Hypothalamus (tissue), 51 donors: ENCODE measurements at regions not wholly inside any gene's neighbourhood (a gene's known extent, or its start where the extent isn't known, plus 50 kb on each side); places are given as distances from the start of the nearest gene placed in this dataset.

Experiments used
- DNase-seq, 51 donors: peaks; one replicate each; lab custom pipeline; 2025; lab: John Stamatoyannopoulos, UW

GRCh38 chr2:118177318-118177717 lies 89.0 kb downstream of the INSIG2 start:
- DNase-seq: no peak

- no peak for DNase-seq
Measured at GRCh38 chr2:118176601-118177000, 88.3 kb downstream of the INSIG2 start.

- no peak for DNase-seq
Measured at GRCh38 chr2:118171546-118171945, 83.3 kb downstream of the INSIG2 start.

- no peak for DNase-seq
Measured at GRCh38 chr2:118169359-118170005, 81.2 kb downstream of the INSIG2 start.

- DNase-seq: no peak
Measured at GRCh38 chr2:118168615-118169014, 80.3 kb downstream of the INSIG2 start.

GRCh38 chr2:118167026-118167425 lies 78.8 kb downstream of the INSIG2 start:
- no peak for DNase-seq

- no peak for DNase-seq
Measured at GRCh38 chr2:118166242-118166641, 78.0 kb downstream of the INSIG2 start.

GRCh38 chr2:118165595-118165994 lies 77.3 kb downstream of the INSIG2 start:
- DNase-seq: no peak
